Gastrocnemius medialis (tissue), 4 donors: ENCODE measurements at regions not wholly inside any gene's neighbourhood (a gene's known extent, or its start where the extent isn't known, plus 50 kb on each side); places are given as distances from the start of the nearest gene placed in this dataset.
"Not testable (repeated sequence)": the region's sequence is repeated elsewhere in the genome, so short reads cannot be mapped to it uniquely, and the experiment has no call there.

Experiments
- ATAC-seq, 2 donors: fragments of 150-250 bp; one replicate each; pipeline ENCODE4 v1.9.1; 2016
- DNase-seq, 2 donors: peaks; one replicate each; pipeline ENCODE4 v3.0.0-alpha.2; 2019
- H3K27ac ChIP-seq, 4 donors: fragments of 200-600 bp; sonication (generic); 1 replicate in 1 of 4; 2 replicates in 3 of 4; pipeline ENCODE4 v1.5.1; 2016 to 2018; ENCODE audit warnings: mild to moderate bottlenecking in 2 of 4, moderate library complexity in 1 of 4
- H3K27me3 ChIP-seq, 3 donors: fragments of 200-600 bp; sonication (generic) in 2 of 3; 1 replicate in 1 of 3; 2 replicates in 2 of 3; pipeline versions ENCODE4 v1.5.1 to v1.6.0; 2016 to 2019; ENCODE audit warnings: mild to moderate bottlenecking in 1 of 3, moderate library complexity in 1 of 3
- H3K36me3 ChIP-seq, 2 donors: fragments of 200-600 bp; sonication (generic) in 1 of 2; one replicate each; pipeline ENCODE4 v1.5.1; 2017 to 2018
- H3K4me1 ChIP-seq, 2 donors: fragments of 200-600 bp; sonication (generic) in 1 of 2; one replicate each; pipeline ENCODE4 v1.5.1; 2016 to 2017; ENCODE audit warnings: mild to moderate bottlenecking in 2 of 2
- H3K4me3 ChIP-seq, 4 donors: fragments of 200-600 bp; sonication (generic) in 3 of 4; 1 replicate in 1 of 4; 2 replicates in 3 of 4; pipeline ENCODE4 v1.5.1; 2016 to 2019; ENCODE audit warnings: mild to moderate bottlenecking in 2 of 4
- H3K9me3 ChIP-seq, 3 donors: fragments of 200-600 bp; sonication (generic) in 2 of 3; 1 replicate in 1 of 3; 2 replicates in 2 of 3; pipeline ENCODE4 v1.5.1; 2016 to 2019
- POLR2A ChIP-seq, 2 donors: fragments of 450-650 bp; IDR thresholded peaks; one replicate each; pipeline ENCODE4 v1.6.1; 2017; ENCODE audit warnings: antibody characterized with exemption in 2 of 2, mild to moderate bottlenecking in 2 of 2, moderate library complexity in 2 of 2
- in situ Hi-C, 4 donors: fragments of 200-750 bp; cut with MboI; loops; one replicate each; pipeline versions ENCODE4 v1.15.0 to v1.8.0; 2017; ENCODE audit warnings: low sequenced_read_pairs in 4 of 4
- intact Hi-C: fragments of 100-400 bp; cut with DNase I; formaldehyde crosslinking; loops from one replicate; pipeline ENCODE4 v1.15.1; 2023; ENCODE audit warnings: low total_unique reads
- TF ChIP-seq, protein P1 (sequence below), 5 experiments: fragments of 450-650 bp in 3 of 5; fragments of 200-600 bp in 2 of 5; sonication (generic) in 2 of 5; IDR thresholded peaks in 4 of 5; conservative IDR thresholded peaks in 1 of 5; 1 replicate in 4 of 5; 2 replicates in 1 of 5; pipeline ENCODE4 v1.5.1; 2016 to 2019; ENCODE audit warnings: antibody characterized with exemption in 5 of 5, mild to moderate bottlenecking in 3 of 5, moderate library complexity in 3 of 5

- in situ Hi-C loops: no loop called here
- TF ChIP-seq, protein P1, sequence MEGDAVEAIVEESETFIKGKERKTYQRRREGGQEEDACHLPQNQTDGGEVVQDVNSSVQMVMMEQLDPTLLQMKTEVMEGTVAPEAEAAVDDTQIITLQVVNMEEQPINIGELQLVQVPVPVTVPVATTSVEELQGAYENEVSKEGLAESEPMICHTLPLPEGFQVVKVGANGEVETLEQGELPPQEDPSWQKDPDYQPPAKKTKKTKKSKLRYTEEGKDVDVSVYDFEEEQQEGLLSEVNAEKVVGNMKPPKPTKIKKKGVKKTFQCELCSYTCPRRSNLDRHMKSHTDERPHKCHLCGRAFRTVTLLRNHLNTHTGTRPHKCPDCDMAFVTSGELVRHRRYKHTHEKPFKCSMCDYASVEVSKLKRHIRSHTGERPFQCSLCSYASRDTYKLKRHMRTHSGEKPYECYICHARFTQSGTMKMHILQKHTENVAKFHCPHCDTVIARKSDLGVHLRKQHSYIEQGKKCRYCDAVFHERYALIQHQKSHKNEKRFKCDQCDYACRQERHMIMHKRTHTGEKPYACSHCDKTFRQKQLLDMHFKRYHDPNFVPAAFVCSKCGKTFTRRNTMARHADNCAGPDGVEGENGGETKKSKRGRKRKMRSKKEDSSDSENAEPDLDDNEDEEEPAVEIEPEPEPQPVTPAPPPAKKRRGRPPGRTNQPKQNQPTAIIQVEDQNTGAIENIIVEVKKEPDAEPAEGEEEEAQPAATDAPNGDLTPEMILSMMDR (IDR thresholded peaks at IDR 0.05 in 4 of 5, conservative IDR thresholded peaks at IDR 0.05 in 1 of 5): no peak
- TF ChIP-seq POLR2A (IDR thresholded peaks at IDR 0.05): no peak
- DNase-seq: no peak
- Histone ChIP-seq H3K4me3 (no peak overlapping the region), H3K27me3 (no peaks in the 10 kb centered on the region), H3K36me3 (no peaks in the 10 kb centered on the region), H3K9me3 (no peaks in the 10 kb centered on the region), H3K27ac (no peak overlapping the region), H3K4me1 (no peaks in the 10 kb centered on the region)
- ATAC-seq: no peak
- intact Hi-C loops: no loop called here
These were observed 730.4 kb downstream of the EDEM1 start for GRCh38 chr3:5917932-5918331.

DNA sequence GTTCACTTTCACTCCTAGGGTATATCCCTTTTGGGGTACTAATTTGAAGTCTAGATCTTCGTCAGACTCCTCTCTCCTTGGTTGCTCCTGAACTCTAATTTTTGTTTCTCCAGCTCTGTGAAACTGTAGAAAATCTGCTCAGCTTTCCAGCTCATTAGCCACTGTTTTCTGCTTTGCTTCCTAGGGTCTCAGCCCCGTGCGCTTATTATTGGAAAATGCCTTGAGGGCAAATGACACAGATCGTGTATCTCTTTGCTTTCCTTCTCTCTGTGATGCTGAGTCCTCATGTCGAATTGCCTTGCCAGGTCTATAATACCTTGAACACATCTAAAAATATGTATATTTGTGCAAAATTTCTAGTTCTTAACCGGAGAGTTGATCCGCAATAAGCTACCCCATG is 731.1 kb downstream of the EDEM1 start:
- Histone ChIP-seq H3K4me3 (no peak overlapping the region), H3K27ac (no peak overlapping the region), H3K9me3 (no peaks in the 10 kb centered on the region), H3K36me3 (no peaks in the 10 kb centered on the region), H3K4me1 (no peaks in the 10 kb centered on the region), H3K27me3 (no peaks in the 10 kb centered on the region)
- DNase-seq (no peak), ATAC-seq (no peak)
- TF ChIP-seq, protein P1 (IDR thresholded peaks at IDR 0.05 in 4 of 5, conservative IDR thresholded peaks at IDR 0.05 in 1 of 5): no peak
- no peak for TF ChIP-seq POLR2A (IDR thresholded peaks at IDR 0.05)
- in situ Hi-C loops (no loop called here), intact Hi-C loops (no loop called here)

DNA sequence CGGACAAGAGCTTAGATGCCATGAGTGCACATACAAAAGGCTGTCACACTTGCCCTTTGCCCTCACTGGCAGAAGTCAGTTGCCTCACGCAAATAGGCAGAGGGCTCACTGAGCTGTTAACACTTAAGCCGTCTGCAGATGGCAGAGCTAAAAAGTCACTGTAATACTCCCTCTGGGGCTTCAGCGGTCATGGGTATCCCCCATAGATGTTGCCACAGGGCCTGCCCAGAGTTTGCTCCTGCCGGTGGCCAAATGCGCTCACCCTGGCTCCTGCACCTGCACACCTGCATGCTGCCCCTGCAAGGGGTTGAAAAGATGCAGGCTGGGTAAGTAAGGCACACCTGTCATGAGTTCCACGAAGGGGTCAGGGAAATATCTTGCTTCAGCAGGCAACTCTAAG is 741.5 kb downstream of the EDEM1 start:
- intact Hi-C loops (no loop called here), in situ Hi-C loops (no loop called here)
- TF ChIP-seq, protein P1 (IDR thresholded peaks at IDR 0.05 in 4 of 5, conservative IDR thresholded peaks at IDR 0.05 in 1 of 5): no peak
- TF ChIP-seq POLR2A (IDR thresholded peaks at IDR 0.05): no peak
- no peaks in the 10 kb centered on the region for H3K27me3 ChIP-seq
- no peaks in the 10 kb centered on the region for H3K9me3 ChIP-seq
- DNase-seq: no peak
- H3K4me3 ChIP-seq: no peak overlapping the region
- H3K4me1 ChIP-seq: no peaks in the 10 kb centered on the region
- ATAC-seq: no peak
- no peaks in the 10 kb centered on the region for H3K36me3 ChIP-seq
- H3K27ac ChIP-seq: no peak overlapping the region

DNA sequence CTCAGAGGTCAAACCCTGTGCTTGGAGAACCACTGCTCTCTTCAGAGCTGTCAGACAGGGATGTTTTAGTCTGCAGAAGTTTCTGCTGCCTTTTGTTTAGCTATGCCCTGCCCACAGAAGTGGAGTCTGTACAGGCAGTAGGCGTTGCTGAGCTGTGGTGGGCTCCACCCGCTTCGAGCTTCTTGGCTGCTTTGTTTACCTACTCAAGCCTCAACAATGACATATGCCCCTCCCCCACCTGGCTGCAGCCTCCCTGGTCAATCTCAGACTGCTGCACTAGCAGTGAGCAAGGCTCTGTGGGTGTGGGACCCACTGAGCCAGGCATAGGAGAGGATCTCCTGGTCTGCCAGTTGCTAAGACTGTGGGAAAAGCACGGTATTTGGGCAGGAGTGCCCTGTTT is 756.6 kb downstream of the EDEM1 start:
- H3K27me3 ChIP-seq, DNase-seq, H3K4me1 ChIP-seq, ATAC-seq, H3K36me3 ChIP-seq, intact Hi-C loops, H3K4me3 ChIP-seq, H3K9me3 ChIP-seq, H3K27ac ChIP-seq, in situ Hi-C loops: not testable (repeated sequence)

- intact Hi-C loops (no loop called here), in situ Hi-C loops (no loop called here)
- no peak for ATAC-seq
- no peaks in the 10 kb centered on the region for H3K9me3 ChIP-seq
- H3K4me1 ChIP-seq: no peaks in the 10 kb centered on the region
- H3K27me3 ChIP-seq: no peaks in the 10 kb centered on the region
- no peak overlapping the region for H3K4me3 ChIP-seq
- TF ChIP-seq POLR2A (IDR thresholded peaks at IDR 0.05): no peak
- TF ChIP-seq, protein P1 (IDR thresholded peaks at IDR 0.05 in 4 of 5, conservative IDR thresholded peaks at IDR 0.05 in 1 of 5): no peak
- no peak overlapping the region for H3K27ac ChIP-seq
- DNase-seq: no peak
- H3K36me3 ChIP-seq: no peaks in the 10 kb centered on the region
These were observed 760.6 kb downstream of the EDEM1 start for GRCh38 chr3:5948084-5948483.
